ENCODE measurements at regions not wholly inside any gene's neighbourhood (a gene's known extent, or its start where the extent isn't known, plus 50 kb on each side); places are given as distances from the start of the nearest gene placed in this dataset.

DNA sequence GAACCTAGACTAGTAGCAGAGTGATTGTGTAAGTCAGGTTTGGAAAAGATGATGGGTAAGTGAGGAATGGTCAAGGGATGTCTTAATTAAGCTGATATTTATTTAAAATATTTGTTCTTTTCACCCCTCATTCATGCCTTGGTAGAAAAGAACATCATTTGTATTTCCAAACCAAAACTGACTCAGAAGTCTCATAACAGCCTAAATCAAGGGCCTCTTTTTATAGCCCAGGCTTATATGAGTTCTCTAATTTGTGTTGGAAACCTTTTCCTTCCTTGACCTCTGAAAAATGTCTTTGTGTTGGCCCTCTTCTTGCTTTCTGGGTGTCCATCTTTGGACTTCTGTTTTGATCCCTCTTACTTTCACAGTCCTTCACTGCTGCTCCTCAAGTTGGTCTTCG is 1428.2 kb downstream of the MRPL39 start:
- no peak for TF ChIP-seq ZNF10 (tag by site-specific recombination; IDR thresholded peaks at IDR 0.05)
- TF ChIP-seq ZNF274 (IDR thresholded peaks at IDR 0.05; ENCODE audit: low read length): no peak
- no peak for TF ChIP-seq ZNF274 (tag by site-specific recombination; IDR thresholded peaks at IDR 0.05; ENCODE audit: borderline replicate concordance)
- TF ChIP-seq, protein P1, sequence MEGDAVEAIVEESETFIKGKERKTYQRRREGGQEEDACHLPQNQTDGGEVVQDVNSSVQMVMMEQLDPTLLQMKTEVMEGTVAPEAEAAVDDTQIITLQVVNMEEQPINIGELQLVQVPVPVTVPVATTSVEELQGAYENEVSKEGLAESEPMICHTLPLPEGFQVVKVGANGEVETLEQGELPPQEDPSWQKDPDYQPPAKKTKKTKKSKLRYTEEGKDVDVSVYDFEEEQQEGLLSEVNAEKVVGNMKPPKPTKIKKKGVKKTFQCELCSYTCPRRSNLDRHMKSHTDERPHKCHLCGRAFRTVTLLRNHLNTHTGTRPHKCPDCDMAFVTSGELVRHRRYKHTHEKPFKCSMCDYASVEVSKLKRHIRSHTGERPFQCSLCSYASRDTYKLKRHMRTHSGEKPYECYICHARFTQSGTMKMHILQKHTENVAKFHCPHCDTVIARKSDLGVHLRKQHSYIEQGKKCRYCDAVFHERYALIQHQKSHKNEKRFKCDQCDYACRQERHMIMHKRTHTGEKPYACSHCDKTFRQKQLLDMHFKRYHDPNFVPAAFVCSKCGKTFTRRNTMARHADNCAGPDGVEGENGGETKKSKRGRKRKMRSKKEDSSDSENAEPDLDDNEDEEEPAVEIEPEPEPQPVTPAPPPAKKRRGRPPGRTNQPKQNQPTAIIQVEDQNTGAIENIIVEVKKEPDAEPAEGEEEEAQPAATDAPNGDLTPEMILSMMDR (tag by site-specific recombination; IDR thresholded peaks at IDR 0.05): no peak
- TF ChIP-seq ZFP37 (tag by site-specific recombination; IDR thresholded peaks at IDR 0.05): no peak
- TF ChIP-seq ZBTB20 (tag by site-specific recombination; IDR thresholded peaks at IDR 0.05): no peak
- TF ChIP-seq ZNF530 (tag by site-specific recombination; IDR thresholded peaks at IDR 0.05; ENCODE audit: low read depth): no peak
- no peak for TF ChIP-seq BCL11A (tag by site-specific recombination; IDR thresholded peaks at IDR 0.05; ENCODE audit: low read depth)
- TF ChIP-seq, protein P2, sequence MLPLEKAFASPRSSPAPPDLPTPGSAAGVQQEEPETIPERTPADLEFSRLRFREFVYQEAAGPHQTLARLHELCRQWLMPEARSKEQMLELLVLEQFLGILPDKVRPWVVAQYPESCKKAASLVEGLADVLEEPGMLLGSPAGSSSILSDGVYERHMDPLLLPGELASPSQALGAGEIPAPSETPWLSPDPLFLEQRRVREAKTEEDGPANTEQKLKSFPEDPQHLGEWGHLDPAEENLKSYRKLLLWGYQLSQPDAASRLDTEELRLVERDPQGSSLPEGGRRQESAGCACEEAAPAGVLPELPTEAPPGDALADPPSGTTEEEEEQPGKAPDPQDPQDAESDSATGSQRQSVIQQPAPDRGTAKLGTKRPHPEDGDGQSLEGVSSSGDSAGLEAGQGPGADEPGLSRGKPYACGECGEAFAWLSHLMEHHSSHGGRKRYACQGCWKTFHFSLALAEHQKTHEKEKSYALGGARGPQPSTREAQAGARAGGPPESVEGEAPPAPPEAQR (tag by site-specific recombination; IDR thresholded peaks at IDR 0.05): no peak

Data from HEK293 (cell line).